KMS-11 (cell line): ENCODE measurements at regions not wholly inside any gene's neighbourhood (a gene's known extent, or its start where the extent isn't known, plus 50 kb on each side); places are given as distances from the start of the nearest gene placed in this dataset.

Experiments
- H2AFZ ChIP-seq: fragments of 200-600 bp; sonication (generic); 2 replicates; pipeline ENCODE4 v1.6.1; 2016; ENCODE audit warnings: antibody characterized with exemption, mixed run types, low read depth
- H3K27ac ChIP-seq: fragments of 200-600 bp; sonication (generic); 2 replicates; pipeline ENCODE4 v1.6.1; 2016; ENCODE audit warnings: mild to moderate bottlenecking, mixed run types
- H3K27me3 ChIP-seq: fragments of 200-600 bp; sonication (generic); 2 replicates; pipeline ENCODE4 v1.6.1; 2017; ENCODE audit warnings: mild to moderate bottlenecking, low read depth, mixed run types, moderate library complexity; ENCODE audit not compliant: insufficient read depth
- H3K36me3 ChIP-seq: fragments of 200-600 bp; sonication (generic); 2 replicates; pipeline ENCODE4 v1.6.1; 2017; ENCODE audit warnings: mild to moderate bottlenecking, mixed run types; ENCODE audit not compliant: insufficient read depth
- H3K4me1 ChIP-seq: fragments of 200-600 bp; sonication (generic); 2 replicates; pipeline ENCODE4 v1.6.1; 2016; ENCODE audit warnings: mild to moderate bottlenecking, low read depth, mixed run types; ENCODE audit not compliant: poor library complexity, severe bottlenecking
- H3K4me2 ChIP-seq: fragments of 200-600 bp; sonication (generic); 2 replicates; pipeline ENCODE4 v1.7.0; 2016; ENCODE audit warnings: mild to moderate bottlenecking, mixed run types
- H3K4me3 ChIP-seq: fragments of 200-600 bp; sonication (generic); IDR thresholded peaks from 2 replicates; pipeline ENCODE4 v1.6.1; 2017; ENCODE audit warnings: low read depth, low read length, mixed read lengths; ENCODE audit not compliant: insufficient read depth
- H3K79me2 ChIP-seq: fragments of 200-600 bp; sonication (generic); 2 replicates; pipeline ENCODE4 v1.6.1; 2016; ENCODE audit warnings: low read depth, mixed run types; ENCODE audit not compliant: insufficient read depth
- H3K9ac ChIP-seq: fragments of 200-600 bp; sonication (generic); 2 replicates; pipeline ENCODE4 v1.6.1; 2016; ENCODE audit warnings: mild to moderate bottlenecking, mixed run types
- H4K20me1 ChIP-seq: fragments of 200-600 bp; sonication (generic); 2 replicates; pipeline ENCODE4 v1.6.1; 2016; ENCODE audit warnings: mild to moderate bottlenecking, mixed run types; ENCODE audit not compliant: insufficient read depth
- CTCF ChIP-seq: fragments of 200-600 bp; sonication (generic); conservative IDR thresholded peaks from 2 replicates; pipeline ENCODE4 v1.6.1; 2017; ENCODE audit warnings: low read depth, mild to moderate bottlenecking, antibody characterized with exemption, low read length, moderate library complexity, mixed read lengths

GRCh38 chr18:69215161-69215560 is 185.5 kb upstream of the DOK6 start:
- Histone ChIP-seq H2AFZ (no peak overlapping the region), H4K20me1 (no peaks in the 10 kb centered on the region), H3K4me3 (no peak overlapping the region), H3K4me2 (no peak overlapping the region), H3K27me3 (no peaks in the 10 kb centered on the region), H3K27ac (no peak overlapping the region), H3K9ac (no peak overlapping the region), H3K4me1 (no peaks in the 10 kb centered on the region), H3K36me3 (no peaks in the 10 kb centered on the region), H3K79me2 (no peaks in the 10 kb centered on the region)
- TF ChIP-seq CTCF: no peak

GRCh38 chr18:69216321-69216720 is 184.4 kb upstream of the DOK6 start:
- Histone ChIP-seq H3K27ac (no peak overlapping the region), H3K79me2 (no peaks in the 10 kb centered on the region), H3K4me2 (no peak overlapping the region), H3K4me1 (no peaks in the 10 kb centered on the region), H2AFZ (no peak overlapping the region), H3K27me3 (no peaks in the 10 kb centered on the region), H3K4me3 (no peak overlapping the region), H3K36me3 (no peaks in the 10 kb centered on the region), H4K20me1 (no peaks in the 10 kb centered on the region), H3K9ac (no peak overlapping the region)
- no peak for TF ChIP-seq CTCF

DNA sequence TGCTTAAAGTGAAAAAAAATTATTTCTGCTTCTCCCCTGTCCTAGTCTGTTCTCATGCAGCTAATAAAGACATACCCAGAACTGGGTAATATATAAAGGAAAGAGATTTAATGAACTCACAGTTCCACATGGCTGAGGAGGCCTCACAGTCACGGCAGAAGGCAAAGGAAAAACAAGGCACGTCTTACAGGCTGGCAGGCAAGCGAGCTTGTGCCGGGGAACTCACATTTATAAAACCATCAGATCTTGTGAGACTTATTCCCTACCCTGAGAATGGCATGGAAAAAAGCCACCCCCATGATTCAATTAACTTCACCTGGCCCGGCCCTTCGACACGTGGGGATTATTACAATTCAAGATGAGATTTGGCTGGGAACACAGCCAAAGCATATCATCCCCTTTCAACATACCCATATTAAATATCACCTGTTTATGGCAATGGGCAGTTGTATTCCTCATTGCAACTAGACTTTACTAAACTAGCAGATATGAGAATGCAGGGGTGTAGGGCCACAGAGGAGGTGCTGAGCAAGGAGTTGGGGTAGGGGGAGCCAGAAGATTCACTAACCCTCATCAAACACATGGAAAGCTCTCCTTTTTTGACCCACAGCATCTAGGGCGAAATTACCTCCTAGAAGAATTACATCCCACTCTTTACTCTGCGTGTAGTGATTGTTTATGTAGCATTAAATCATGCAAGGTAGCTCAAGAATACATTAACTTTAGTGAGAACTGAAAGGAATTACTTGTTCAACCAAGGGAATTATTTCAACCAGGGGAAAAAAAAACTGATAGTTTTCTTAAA is 183.3 kb upstream of the DOK6 start:
- H4K20me1 ChIP-seq: no peaks in the 10 kb centered on the region
- H3K27me3 ChIP-seq: no peaks in the 10 kb centered on the region
- H3K4me2 ChIP-seq: no peak overlapping the region
- no peak overlapping the region for H3K4me3 ChIP-seq
- no peaks in the 10 kb centered on the region for H3K4me1 ChIP-seq
- no peak overlapping the region for H3K9ac ChIP-seq
- H3K79me2 ChIP-seq: no peaks in the 10 kb centered on the region
- H3K36me3 ChIP-seq: no peaks in the 10 kb centered on the region
- no peak overlapping the region for H3K27ac ChIP-seq
- no peak for TF ChIP-seq CTCF
- no peak overlapping the region for H2AFZ ChIP-seq

DNA sequence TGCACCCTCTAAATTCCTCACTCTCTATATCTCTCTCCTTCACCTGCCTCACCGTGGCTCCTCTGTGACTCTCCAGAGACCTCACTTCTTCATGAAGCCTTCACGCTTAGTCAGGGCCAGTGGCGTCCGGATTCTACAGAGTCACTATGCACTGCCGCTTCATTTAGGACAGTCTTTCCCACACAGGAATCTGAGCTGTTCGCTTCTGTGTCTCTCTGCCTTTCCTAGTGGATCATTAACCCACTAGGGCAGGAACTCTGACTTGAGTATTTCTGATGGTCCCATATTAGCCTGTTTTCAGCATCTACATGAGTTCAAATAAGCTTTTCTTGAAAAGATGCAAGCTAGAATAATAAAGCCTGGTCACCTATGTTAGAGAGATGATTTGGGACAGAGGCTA is 180.2 kb upstream of the DOK6 start:
- Histone ChIP-seq H2AFZ (no peak overlapping the region), H3K27me3 (no peaks in the 10 kb centered on the region), H4K20me1 (no peaks in the 10 kb centered on the region), H3K4me1 (no peaks in the 10 kb centered on the region), H3K79me2 (no peaks in the 10 kb centered on the region), H3K9ac (no peak overlapping the region), H3K27ac (no peak overlapping the region), H3K4me3 (no peak overlapping the region), H3K4me2 (no peak overlapping the region), H3K36me3 (no peaks in the 10 kb centered on the region)
- TF ChIP-seq CTCF: no peak
